Activated B cell treated with CpG ODN at 0.5 μM for 24 hours (primary cell): ENCODE measurements at regions not wholly inside any gene's neighbourhood (a gene's known extent, or its start where the extent isn't known, plus 50 kb on each side); places are given as distances from the start of the nearest gene placed in this dataset.

ENCODE experiments used
- ATAC-seq: fragments of 200-7000 bp; cut with Tn5 transposase; one replicate; pipeline ENCODE4 v1.10.0; 2021; ENCODE audit warnings: low read depth, mild to moderate bottlenecking, moderate library complexity
- CTCF ChIA-PET: fragments of 350-600 bp; sonication (Branson Sonifier 250); formaldehyde crosslinking; loops from one replicate; lab custom pipeline; 2021; ENCODE audit warnings: antibody characterized with exemption; lab: Charles Lee
- POLR2A ChIA-PET: fragments of 350-600 bp; sonication (Branson Sonifier 250); formaldehyde crosslinking; loops from one replicate; lab custom pipeline; 2021; ENCODE audit warnings: antibody characterized with exemption; lab: Charles Lee
- DNase-seq: peaks from one replicate; pipeline ENCODE4 v3.0.0; 2022
- H3K27ac Mint-ChIP-seq: one replicate; pipeline ENCODE4 v1.8.0; 2020; ENCODE audit warnings: mixed read lengths
- H3K27me3 Mint-ChIP-seq: one replicate; pipeline ENCODE4 v1.8.0; 2021; ENCODE audit warnings: mixed read lengths
- H3K36me3 Mint-ChIP-seq: one replicate; pipeline ENCODE4 v1.8.0; 2021; ENCODE audit warnings: low read depth, mixed read lengths
- H3K4me1 Mint-ChIP-seq: one replicate; pipeline ENCODE4 v1.8.0; 2021; ENCODE audit warnings: mixed read lengths
- H3K4me3 Mint-ChIP-seq: one replicate; pipeline ENCODE4 v1.8.0; 2020; ENCODE audit warnings: mild to moderate bottlenecking, mixed read lengths
- H3K9me3 Mint-ChIP-seq: one replicate; pipeline ENCODE4 v1.8.0; 2020; ENCODE audit warnings: mixed read lengths
- intact Hi-C: fragments of 100-400 bp; cut with micrococcal nuclease; formaldehyde crosslinking; loops from one replicate; pipeline ENCODE4 v1.15.1; 2024
- TF ChIP-seq, protein P1 (sequence below): fragments of 200-600 bp; IDR thresholded peaks from one replicate; pipeline ENCODE4 v1.8.0; 2022; ENCODE audit warnings: antibody characterized with exemption, mild to moderate bottlenecking

DNA sequence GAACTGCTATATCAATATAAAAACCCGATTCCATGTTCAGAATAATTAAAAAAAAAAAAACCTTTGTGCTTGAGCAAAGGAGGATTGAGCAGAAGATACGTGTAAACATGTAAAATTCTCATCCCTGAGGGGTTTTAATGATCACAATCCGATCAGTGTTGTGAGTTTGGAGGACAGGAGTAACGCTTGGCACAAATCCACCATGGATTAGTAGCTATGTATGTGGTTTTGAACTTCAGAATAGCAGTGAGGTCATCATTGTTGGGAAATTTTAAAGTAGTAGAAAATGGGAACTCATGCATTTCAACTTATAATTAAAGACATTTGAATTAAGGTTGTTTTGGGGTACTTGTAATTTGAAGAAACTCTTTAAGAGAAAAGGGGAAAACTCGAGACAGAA, 203.2 kb downstream of the RPS12 start:
- Mint-ChIP-seq H3K36me3 (no peaks in the 10 kb centered on the region), H3K27me3 (peaks cover under 1% of the 10 kb centered on the region), H3K27ac (no peak overlapping the region), H3K4me3 (no peak overlapping the region), H3K9me3 (peaks cover 2% of the 10 kb centered on the region), H3K4me1 (no peaks in the 10 kb centered on the region)
- TF ChIP-seq, protein P1, sequence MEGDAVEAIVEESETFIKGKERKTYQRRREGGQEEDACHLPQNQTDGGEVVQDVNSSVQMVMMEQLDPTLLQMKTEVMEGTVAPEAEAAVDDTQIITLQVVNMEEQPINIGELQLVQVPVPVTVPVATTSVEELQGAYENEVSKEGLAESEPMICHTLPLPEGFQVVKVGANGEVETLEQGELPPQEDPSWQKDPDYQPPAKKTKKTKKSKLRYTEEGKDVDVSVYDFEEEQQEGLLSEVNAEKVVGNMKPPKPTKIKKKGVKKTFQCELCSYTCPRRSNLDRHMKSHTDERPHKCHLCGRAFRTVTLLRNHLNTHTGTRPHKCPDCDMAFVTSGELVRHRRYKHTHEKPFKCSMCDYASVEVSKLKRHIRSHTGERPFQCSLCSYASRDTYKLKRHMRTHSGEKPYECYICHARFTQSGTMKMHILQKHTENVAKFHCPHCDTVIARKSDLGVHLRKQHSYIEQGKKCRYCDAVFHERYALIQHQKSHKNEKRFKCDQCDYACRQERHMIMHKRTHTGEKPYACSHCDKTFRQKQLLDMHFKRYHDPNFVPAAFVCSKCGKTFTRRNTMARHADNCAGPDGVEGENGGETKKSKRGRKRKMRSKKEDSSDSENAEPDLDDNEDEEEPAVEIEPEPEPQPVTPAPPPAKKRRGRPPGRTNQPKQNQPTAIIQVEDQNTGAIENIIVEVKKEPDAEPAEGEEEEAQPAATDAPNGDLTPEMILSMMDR, result no peak
- ATAC-seq (no peak), DNase-seq (no peak)
- ChIA-PET POLR2A (no interaction called here), CTCF (no interaction called here)
- intact Hi-C loops, result no loop called here

DNA sequence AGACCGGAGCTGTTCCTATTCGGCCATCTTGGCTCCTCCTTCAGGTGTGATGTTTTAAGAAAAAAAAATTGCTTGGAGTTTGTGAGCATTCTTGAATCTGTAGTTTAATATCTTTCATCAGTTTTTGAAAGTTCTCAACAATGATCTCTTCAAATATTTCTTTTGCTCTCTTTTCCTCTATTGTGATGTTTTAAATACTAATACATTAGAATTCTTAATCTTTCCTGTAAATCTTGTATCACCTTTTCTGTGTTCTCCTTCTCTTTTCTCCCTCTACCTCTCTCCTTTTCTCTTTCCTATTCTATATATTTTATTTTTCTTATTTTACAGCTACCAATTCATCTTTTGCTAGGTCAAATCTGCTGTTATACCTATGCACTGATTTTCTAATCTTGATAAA, 212.3 kb downstream of the RPS12 start:
- POLR2A ChIA-PET, result no interaction called here
- DNase-seq (no peak), ATAC-seq (no peak)
- Mint-ChIP-seq H3K36me3 (no peaks in the 10 kb centered on the region), H3K27ac (no peak overlapping the region), H3K4me1 (no peaks in the 10 kb centered on the region), H3K4me3 (no peak overlapping the region), H3K27me3 (no peaks in the 10 kb centered on the region), H3K9me3 (peaks cover 5% of the 10 kb centered on the region)
- intact Hi-C loops, result no loop called here
- CTCF ChIA-PET, result no interaction called here
- TF ChIP-seq, protein P1, result no peak

DNA sequence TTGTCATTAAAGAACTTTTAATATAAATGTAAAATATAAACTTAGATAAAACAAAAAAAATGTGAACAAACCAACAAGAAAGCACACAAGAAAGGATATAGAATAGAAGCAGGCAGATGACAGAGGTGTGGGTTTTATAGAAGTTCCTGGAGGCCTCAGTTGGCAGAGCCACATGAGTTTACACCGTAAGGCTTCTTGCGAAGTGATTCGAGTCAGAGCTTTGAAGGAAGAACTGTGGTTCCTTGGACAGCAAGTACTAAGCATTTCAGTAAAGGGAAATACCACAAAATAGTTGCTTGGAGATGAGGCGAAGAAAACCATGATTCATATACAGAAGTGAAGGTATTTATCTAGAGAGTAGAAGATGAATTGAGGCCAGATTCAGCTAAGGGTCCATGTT, 207.9 kb upstream of the EYA4 start:
- no peak overlapping the region for H3K4me3 Mint-ChIP-seq
- DNase-seq, result no peak
- CTCF ChIA-PET, result no interaction called here
- TF ChIP-seq, protein P1, result no peak
- no peaks in the 10 kb centered on the region for H3K4me1 Mint-ChIP-seq
- peaks cover 2% of the 10 kb centered on the region for H3K27me3 Mint-ChIP-seq
- POLR2A ChIA-PET, result no interaction called here
- ATAC-seq, result no peak
- no peak overlapping the region for H3K27ac Mint-ChIP-seq
- intact Hi-C loops, result no loop called here
- no peaks in the 10 kb centered on the region for H3K36me3 Mint-ChIP-seq
- H3K9me3 Mint-ChIP-seq, result no peaks in the 10 kb centered on the region

DNA sequence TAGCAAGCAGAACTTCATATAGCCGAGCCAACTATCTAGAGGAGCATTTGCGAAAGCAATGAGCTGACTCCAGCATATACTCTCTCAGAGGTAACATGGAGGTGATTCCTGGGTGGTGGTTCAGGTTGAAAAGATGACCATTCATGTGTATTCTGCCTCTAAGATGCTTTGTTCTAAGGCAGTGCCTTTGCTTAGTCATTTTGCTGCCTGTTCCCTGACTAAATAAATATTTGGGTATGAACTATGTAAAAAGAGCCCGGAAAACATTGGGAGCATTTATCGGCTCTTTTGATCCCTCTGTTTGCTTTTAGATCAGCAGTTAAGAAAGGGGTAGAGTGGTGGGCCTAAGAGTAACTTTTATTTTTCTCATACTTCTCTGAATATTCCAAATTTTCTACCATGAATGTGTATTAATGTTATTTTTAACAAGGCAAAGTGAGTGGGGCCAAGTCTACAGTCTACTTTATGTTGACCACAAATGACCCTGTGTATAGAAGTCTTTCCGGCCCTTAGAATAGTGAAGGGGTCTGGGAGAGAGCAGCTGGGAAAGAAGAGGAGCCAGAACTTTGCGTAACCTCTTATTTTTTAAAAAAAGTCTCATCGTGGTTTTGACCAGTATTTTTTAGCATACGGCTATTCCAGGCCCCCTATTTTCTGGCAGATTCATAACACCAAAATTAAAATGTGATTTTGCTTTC, 206.5 kb upstream of the EYA4 start:
- TF ChIP-seq, protein P1, result no peak
- Mint-ChIP-seq H3K27ac (no peak overlapping the region), H3K9me3 (no peaks in the 10 kb centered on the region), H3K4me3 (no peak overlapping the region), H3K27me3 (peaks cover 2% of the 10 kb centered on the region), H3K36me3 (no peaks in the 10 kb centered on the region), H3K4me1 (no peaks in the 10 kb centered on the region)
- intact Hi-C loops, result no loop called here
- DNase-seq (no peak), ATAC-seq (no peak)
- ChIA-PET POLR2A (no interaction called here), CTCF (no interaction called here)

DNA sequence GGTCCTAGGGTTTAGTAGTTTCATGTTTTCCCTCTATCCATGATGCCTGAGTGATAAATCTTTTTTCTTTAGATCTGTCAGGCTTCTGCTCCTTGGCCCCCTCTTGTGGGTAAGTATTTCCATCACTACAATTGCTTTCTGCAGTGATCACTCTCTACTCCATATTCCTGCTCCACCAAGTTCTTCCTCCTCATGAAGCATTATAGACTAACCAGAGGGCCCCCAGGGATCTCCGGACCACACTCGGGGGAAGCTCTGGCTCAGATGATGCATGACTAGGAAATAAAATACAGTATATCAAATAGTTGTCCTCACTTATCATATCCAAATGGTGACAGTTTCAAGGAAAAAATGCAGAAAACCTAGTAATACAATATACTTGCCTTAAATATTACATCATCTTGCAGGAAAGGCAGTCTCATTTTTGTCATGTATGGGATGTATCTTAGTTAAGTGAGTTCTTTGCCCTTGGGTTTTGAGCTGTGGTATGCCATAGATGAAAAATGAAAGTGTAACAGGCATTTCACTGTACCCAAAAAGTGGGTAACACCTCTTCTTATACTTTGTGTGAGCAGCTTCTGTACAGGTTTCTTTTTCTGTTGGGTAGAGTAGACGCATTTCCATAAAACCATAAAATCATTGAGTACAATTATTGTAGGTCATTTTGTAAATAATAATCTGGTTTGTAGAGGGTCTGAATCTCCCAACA, 200.9 kb upstream of the EYA4 start:
- CTCF ChIA-PET, result no interaction called here
- ATAC-seq (no peak), DNase-seq (no peak)
- POLR2A ChIA-PET, result no interaction called here
- H3K27ac Mint-ChIP-seq, result no peak overlapping the region
- no peak overlapping the region for H3K4me3 Mint-ChIP-seq
- no peaks in the 10 kb centered on the region for H3K4me1 Mint-ChIP-seq
- TF ChIP-seq, protein P1, result no peak
- intact Hi-C loops, result loop anchor here (1.0 to 2.0 kb wide), 4 partner anchors 209 to 510 kb away; no protein-coding TSS in a partner anchor
- H3K27me3 Mint-ChIP-seq, result peaks cover 2% of the 10 kb centered on the region
- H3K36me3 Mint-ChIP-seq, result no peaks in the 10 kb centered on the region
- no peaks in the 10 kb centered on the region for H3K9me3 Mint-ChIP-seq
